Thymus (tissue), 11 donors: ENCODE measurements at regions not wholly inside any gene's neighbourhood (a gene's known extent, or its start where the extent isn't known, plus 50 kb on each side); places are given as distances from the start of the nearest gene placed in this dataset.
"Not testable (repeated sequence)": the region's sequence is repeated elsewhere in the genome, so short reads cannot be mapped to it uniquely, and the experiment has no call there.

Source experiments
- DNase-seq, 9 donors: peaks; one replicate each; pipeline ENCODE4 v3.0.0-alpha.2; 2013; ENCODE audit warnings: low spot score in 9 of 9, low read depth in 6 of 9, missing footprints in 1 of 9
- H3K27ac ChIP-seq, 2 donors: one replicate each; pipeline ENCODE4 v1.5.1; 2013; ENCODE audit warnings: control low read depth in 1 of 2, low read depth in 1 of 2, low read length in 1 of 2, mild to moderate bottlenecking in 1 of 2, moderate library complexity in 1 of 2
- H3K27me3 ChIP-seq, 2 donors: one replicate each; pipeline ENCODE4 v1.5.1; 2013; ENCODE audit warnings: low read length in 1 of 2; ENCODE audit not compliant: control insufficient read depth in 2 of 2, insufficient read depth in 1 of 2
- H3K36me3 ChIP-seq, 2 donors: one replicate each; pipeline ENCODE4 v1.5.1; 2013; ENCODE audit warnings: low read length in 1 of 2, mild to moderate bottlenecking in 1 of 2, moderate library complexity in 1 of 2; ENCODE audit not compliant: control insufficient read depth in 2 of 2, insufficient read depth in 2 of 2
- H3K4me1 ChIP-seq, 2 donors: one replicate each; pipeline ENCODE4 v1.5.1; 2013; ENCODE audit warnings: low read length in 2 of 2; ENCODE audit not compliant: control insufficient read depth in 2 of 2, insufficient read depth in 2 of 2
- H3K4me3 ChIP-seq, 2 donors: one replicate each; pipeline ENCODE4 v1.5.1; 2013; ENCODE audit warnings: low read length in 2 of 2, control low read depth in 1 of 2, mild to moderate bottlenecking in 1 of 2
- H3K9me3 ChIP-seq, 2 donors: one replicate each; pipeline ENCODE4 v1.5.1; 2013; ENCODE audit warnings: low read length in 1 of 2, mild to moderate bottlenecking in 1 of 2; ENCODE audit not compliant: control insufficient read depth in 2 of 2, insufficient read depth in 1 of 2
- WGBS: extraction: QIAGEN DNeasy Blood & Tissue Kit; methylation state at CpG from one replicate; pipeline ENCODE4 v1.1.7; 2013; 5-methylcytosine and 5-hydroxymethylcytosine counted together
- donor health status: healthy.

GRCh38 chr7:119950390-119951041 lies 322.5 kb upstream of the KCND2 start:
- not testable (repeated sequence) for H3K27ac ChIP-seq, H3K9me3 ChIP-seq, H3K4me1 ChIP-seq, H3K4me3 ChIP-seq, H3K27me3 ChIP-seq, H3K36me3 ChIP-seq, DNase-seq
- 94% methylated on average over 30 of the region's 30 CpGs for WGBS

GRCh38 chr7:119951614-119952013 lies 321.4 kb upstream of the KCND2 start:
- H3K27me3 ChIP-seq, H3K4me3 ChIP-seq, H3K4me1 ChIP-seq, DNase-seq, H3K9me3 ChIP-seq, H3K27ac ChIP-seq, H3K36me3 ChIP-seq: not testable (repeated sequence)
- 98% methylated on average over 22 of the region's 24 CpGs for WGBS

DNA sequence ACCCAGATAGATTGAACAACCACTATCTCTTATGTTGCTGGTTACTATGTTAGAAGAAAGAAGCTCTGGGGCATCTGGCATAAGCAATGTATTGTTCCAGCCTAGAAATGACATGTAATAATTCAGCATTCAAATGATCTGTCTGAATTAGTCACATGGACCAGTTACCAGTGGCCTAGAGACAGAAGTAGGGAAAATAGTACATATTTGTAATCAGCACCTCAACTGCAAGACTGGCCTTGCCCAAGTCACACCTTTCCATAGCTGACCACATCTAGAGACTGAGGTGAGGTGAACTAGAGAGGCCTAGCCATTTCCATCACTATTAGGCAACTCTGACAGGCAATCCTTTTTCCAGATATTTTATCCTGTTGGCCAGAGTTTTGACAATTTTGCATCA lies 315.6 kb upstream of the KCND2 start:
- Histone ChIP-seq H3K9me3 (no peaks in the 10 kb centered on the region), H3K27ac (no peak overlapping the region), H3K4me3 (no peak overlapping the region), H3K36me3 (no peaks in the 10 kb centered on the region), H3K27me3 (no peaks in the 10 kb centered on the region), H3K4me1 (no peaks in the 10 kb centered on the region)
- no peak for DNase-seq

DNA sequence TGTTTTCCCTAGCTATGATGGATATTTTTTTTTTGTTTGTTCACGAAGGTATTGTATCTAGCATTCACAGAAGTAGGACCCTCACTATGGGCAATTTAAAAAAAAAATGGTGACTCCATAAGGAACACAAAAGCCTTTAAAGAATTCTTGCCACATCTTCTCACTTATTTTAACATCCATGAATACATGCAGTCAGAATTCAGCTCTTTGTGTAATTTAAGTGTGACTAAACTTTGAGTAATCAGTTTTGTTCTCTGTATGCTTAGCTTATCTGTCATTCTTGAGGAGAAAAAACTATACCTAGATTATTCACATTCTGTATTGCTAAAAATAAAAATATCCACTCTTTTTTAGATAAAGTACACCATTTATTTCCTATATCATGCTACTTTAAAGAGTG lies 313.2 kb upstream of the KCND2 start:
- no peaks in the 10 kb centered on the region for H3K27me3 ChIP-seq
- DNase-seq, result no peak
- 97% methylated on average over 1 of the region's 1 CpG for WGBS
- no peaks in the 10 kb centered on the region for H3K4me1 ChIP-seq
- no peaks in the 10 kb centered on the region for H3K9me3 ChIP-seq
- H3K4me3 ChIP-seq, result no peak overlapping the region
- H3K36me3 ChIP-seq, result no peaks in the 10 kb centered on the region
- H3K27ac ChIP-seq, result no peak overlapping the region

GRCh38 chr7:119963654-119964053 lies 309.3 kb upstream of the KCND2 start:
- no peak for DNase-seq
- no peaks in the 10 kb centered on the region for H3K27me3 ChIP-seq
- no peak overlapping the region for H3K4me3 ChIP-seq
- H3K9me3 ChIP-seq, result no peaks in the 10 kb centered on the region
- H3K4me1 ChIP-seq, result no peaks in the 10 kb centered on the region
- H3K27ac ChIP-seq, result no peak overlapping the region
- H3K36me3 ChIP-seq, result no peaks in the 10 kb centered on the region

DNA sequence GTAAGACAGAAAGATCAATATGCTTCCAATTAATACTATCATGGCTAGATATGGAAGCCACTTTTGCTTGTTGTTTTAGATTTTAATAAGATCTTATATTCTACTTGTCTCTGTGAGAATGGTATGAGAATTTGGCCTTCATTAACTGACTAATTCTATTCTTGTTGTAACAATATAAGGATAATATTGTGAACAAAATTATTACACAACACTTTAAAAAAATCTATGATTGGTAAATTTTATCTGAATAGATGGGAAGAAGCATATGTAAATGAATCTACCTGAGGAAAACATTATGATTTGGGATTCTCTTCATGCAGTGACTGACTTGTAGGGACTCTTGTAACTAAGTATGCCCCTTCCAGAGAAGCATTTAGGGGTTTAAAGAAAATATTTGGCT lies 308.9 kb upstream of the KCND2 start:
- Histone ChIP-seq H3K9me3 (no peaks in the 10 kb centered on the region), H3K36me3 (no peaks in the 10 kb centered on the region), H3K27ac (no peak overlapping the region), H3K27me3 (no peaks in the 10 kb centered on the region), H3K4me1 (no peaks in the 10 kb centered on the region), H3K4me3 (no peak overlapping the region)
- no peak for DNase-seq

DNA sequence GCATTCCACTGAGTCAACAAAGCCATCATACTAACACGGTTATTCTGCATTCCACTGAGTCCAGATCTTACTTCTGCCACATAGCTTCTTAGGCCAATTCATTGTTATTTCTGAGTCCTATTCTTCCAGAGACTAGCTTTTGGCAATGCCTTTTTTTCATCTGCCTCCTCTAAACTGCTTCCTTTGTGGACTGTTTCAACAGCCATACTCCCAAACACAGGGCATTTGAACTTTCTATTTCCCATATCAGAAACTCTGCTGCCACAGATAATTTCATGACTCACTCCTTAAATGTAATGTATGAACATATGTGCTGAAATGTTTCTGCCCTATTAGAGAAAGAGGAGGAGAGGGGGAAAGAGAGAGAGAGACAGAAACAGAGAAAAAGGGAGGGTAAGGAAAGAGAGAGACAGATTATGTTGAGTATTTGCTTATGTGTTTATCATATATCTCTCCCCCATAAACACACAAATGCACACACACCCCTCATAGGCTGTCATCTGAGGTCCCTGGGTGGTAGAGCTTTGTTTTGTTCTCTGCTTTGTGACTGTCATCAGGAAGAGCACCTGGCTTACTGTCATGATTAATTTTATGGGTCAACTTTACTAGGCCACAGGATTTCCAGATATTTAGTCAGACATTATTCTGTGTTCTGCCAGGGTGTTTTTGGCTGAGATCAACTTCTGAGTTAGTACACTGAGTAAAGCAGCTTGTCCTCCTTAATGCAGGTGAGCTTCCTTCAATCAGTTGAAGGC lies 308.0 kb upstream of the KCND2 start:
- no peaks in the 10 kb centered on the region for H3K9me3 ChIP-seq
- no peak overlapping the region for H3K4me3 ChIP-seq
- H3K27ac ChIP-seq, result no peak overlapping the region
- no peaks in the 10 kb centered on the region for H3K36me3 ChIP-seq
- no peak for DNase-seq
- no peaks in the 10 kb centered on the region for H3K27me3 ChIP-seq
- WGBS, result 87% methylated on average over 1 of the region's 1 CpG
- no peaks in the 10 kb centered on the region for H3K4me1 ChIP-seq

GRCh38 chr7:119967221-119967620 lies 305.8 kb upstream of the KCND2 start:
- WGBS, result 67% methylated on average over 4 of the region's 4 CpGs
- H3K27me3 ChIP-seq, result no peaks in the 10 kb centered on the region
- H3K4me1 ChIP-seq, result no peaks in the 10 kb centered on the region
- no peak overlapping the region for H3K27ac ChIP-seq
- no peak overlapping the region for H3K4me3 ChIP-seq
- H3K9me3 ChIP-seq, result no peaks in the 10 kb centered on the region
- no peaks in the 10 kb centered on the region for H3K36me3 ChIP-seq
- DNase-seq, result no peak

DNA sequence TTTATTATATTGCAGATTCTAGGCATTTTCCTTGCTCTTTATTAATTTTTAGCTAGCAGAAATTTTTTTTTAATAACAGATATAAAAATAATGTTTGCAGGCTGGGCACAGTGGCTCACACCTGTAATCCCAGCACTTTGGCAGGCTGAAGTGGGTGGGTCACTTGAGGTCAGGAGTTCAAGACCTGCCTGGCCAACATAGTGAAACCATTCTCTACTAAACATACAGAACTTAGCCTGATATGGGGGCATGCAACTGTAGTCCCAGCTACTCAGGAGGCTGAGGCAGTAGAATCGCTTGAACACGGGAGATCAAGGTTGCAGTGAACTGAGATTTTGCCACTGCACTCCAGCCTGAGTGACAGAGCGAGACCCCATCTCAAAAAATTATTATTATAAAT lies 304.6 kb upstream of the KCND2 start:
- not testable (repeated sequence) for H3K27me3 ChIP-seq, H3K4me1 ChIP-seq, DNase-seq, H3K4me3 ChIP-seq, H3K27ac ChIP-seq, H3K36me3 ChIP-seq, H3K9me3 ChIP-seq
- 96% methylated on average over 3 of the region's 3 CpGs for WGBS
